Gastrocnemius medialis (tissue), 4 donors: ENCODE measurements at regions not wholly inside any gene's neighbourhood (a gene's known extent, or its start where the extent isn't known, plus 50 kb on each side); places are given as distances from the start of the nearest gene placed in this dataset.

Experiments used
- CTCF ChIP-seq, 5 experiments: fragments of 450-650 bp in 3 of 5; fragments of 200-600 bp in 2 of 5; sonication (generic) in 2 of 5; IDR thresholded peaks in 4 of 5; conservative IDR thresholded peaks in 1 of 5; 1 replicate in 4 of 5; 2 replicates in 1 of 5; pipeline ENCODE4 v1.5.1; 2016 to 2019; ENCODE audit warnings: antibody characterized with exemption in 5 of 5, mild to moderate bottlenecking in 3 of 5, moderate library complexity in 3 of 5
- POLR2A ChIP-seq, 2 donors: fragments of 450-650 bp; IDR thresholded peaks; one replicate each; pipeline ENCODE4 v1.6.1; 2017; ENCODE audit warnings: antibody characterized with exemption in 2 of 2, mild to moderate bottlenecking in 2 of 2, moderate library complexity in 2 of 2

- no peak for TF ChIP-seq POLR2A (IDR thresholded peaks at IDR 0.05)
- no peak for TF ChIP-seq CTCF (IDR thresholded peaks at IDR 0.05 in 4 of 5, conservative IDR thresholded peaks at IDR 0.05 in 1 of 5)
Observed at GRCh38 chr6:23661549-23661948, 464.5 kb upstream of the NRSN1 start.
